ENCODE measurements at regions not wholly inside any gene's neighbourhood (a gene's known extent, or its start where the extent isn't known, plus 50 kb on each side); places are given as distances from the start of the nearest gene placed in this dataset.
"Not testable (repeated sequence)": the region's sequence is repeated elsewhere in the genome, so short reads cannot be mapped to it uniquely, and the experiment has no call there.

DNA sequence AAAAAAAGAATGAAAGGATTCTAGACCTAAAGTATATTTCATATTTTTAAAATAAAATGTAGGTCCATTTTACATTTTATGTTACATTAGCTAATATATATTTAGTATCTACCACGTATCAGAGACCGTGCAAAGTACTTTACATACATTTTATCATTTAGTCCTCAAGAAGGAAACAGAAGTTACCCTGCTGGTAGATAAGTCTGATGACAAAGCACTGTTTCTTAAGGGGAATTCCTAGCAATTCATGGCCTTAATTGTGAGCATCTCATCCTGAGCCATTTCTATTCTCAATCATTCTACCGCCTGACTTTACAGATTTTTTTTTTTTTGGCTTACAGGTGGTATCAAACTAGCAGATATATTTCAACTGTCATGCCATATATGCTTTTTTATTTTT, 367.7 kb downstream of the PRELID2 start:
- in situ Hi-C loops (cut with MboI; ENCODE audit: low sequenced_read_pairs) = no loop called here

DNA sequence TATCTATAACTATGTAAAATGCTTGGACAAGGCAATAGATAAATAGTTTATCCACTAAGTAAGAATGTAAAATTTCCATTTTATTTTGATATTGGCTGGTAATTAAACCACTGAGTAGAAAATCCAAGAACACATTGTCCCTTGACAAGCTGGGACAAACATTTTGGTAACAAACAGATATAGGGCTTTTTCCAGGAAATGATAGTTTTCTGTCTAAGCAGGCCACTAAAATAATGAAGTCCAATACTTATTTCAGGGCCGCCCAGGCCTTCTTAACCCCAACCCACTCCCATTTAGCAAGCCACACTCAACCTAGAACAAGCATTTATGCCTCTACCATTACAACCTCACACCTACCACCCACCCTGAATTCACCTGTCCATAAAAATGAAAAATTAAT, 368.6 kb downstream of the PRELID2 start:
- in situ Hi-C loops (cut with MboI; ENCODE audit: low sequenced_read_pairs) = no loop called here

DNA sequence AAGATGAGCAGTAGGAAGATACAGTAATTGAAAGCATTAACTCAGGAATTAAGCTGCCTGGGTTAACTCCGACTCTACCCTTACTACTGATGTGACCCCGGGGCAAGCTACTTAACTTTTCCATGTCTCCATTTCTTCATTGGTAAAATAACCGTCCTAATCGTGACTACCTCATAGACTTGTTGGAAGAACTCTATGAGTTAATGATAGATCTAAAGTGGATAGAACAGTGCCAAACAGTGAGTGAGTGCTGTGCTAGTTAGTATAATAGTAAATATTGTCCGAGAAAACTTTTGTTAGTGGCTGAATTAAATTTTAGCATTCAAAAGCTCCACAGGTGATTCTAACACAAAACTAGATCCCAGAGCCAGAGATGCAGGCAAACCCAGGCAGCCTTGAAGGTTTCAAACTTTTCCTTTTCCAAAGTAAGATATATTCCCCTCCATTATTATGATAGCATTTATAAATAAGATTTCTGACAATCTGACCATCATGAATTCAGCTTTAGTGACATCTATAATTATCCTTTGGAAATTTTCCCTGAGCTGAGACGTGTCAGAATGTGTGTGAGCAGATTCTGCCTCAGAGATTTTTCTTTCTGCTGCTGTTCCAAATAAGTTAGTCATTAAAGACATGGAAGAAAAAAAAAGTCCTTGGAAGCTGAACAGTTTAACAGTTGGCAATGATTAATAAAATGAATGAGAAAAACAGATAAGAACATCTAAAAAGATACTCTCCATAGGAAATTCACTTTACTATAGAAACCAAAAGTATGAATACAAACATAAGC, 369.5 kb downstream of the PRELID2 start:
- in situ Hi-C loops (cut with MboI; ENCODE audit: low sequenced_read_pairs) = no loop called here

DNA sequence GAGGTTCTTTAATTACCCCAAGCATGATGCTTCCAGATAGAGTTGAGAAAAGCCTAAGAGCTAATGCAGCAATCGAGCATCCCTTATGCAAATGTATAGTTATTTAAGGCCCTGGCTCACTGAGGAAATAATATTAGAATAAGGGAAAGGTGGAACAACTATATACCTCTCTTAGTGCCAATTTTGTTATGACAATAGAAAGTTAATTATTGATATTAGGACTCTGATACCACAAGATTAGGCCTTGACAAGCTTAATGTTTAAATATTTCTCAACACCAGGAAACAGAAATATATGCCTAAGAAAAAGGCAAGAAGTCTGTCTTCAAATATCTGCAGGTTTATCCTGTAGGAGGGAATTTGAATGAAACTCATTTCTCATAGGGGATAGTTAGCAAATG, 371.0 kb downstream of the PRELID2 start:
- in situ Hi-C loops (cut with MboI; ENCODE audit: low sequenced_read_pairs) = no loop called here

DNA sequence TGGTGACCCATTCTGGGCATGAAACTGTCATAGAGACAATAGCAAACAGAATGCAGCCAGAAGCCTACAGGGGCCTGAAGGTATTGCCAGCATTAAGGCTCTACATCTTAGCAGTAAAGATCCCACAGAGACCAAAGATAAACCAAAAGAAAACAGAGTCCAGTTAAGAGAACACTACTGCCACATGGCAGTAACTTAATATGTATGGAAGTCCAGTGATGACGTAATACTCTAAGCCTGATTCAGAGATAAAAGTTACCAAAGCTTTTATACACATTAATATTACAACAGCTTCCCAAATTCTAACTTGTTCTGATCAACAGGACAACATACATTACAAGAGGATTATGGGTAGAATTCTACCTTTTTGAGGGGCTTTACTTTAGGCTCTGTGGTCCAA, 371.5 kb downstream of the PRELID2 start:
- in situ Hi-C loops (cut with MboI; ENCODE audit: low sequenced_read_pairs) = no loop called here

DNA sequence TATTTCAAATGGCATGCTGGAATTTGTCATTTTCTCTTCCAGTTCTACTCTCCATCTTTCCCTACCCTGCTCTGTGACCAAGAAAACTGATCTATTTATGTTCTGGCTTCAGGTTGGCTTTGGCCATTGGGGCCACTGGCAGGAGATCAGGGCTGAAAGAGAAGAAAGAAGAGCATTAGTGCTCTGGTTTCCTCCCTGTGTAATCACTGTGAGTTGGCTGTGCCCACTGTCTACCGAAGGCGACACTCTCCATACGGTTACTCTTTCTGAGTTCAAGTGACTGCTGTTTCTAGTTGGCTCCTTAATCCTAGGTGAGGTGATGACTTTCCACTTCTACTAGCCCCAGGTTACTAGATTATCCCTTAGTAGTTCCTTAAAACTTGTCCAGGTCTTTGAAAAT, 372.6 kb downstream of the PRELID2 start:
- in situ Hi-C loops (cut with MboI; ENCODE audit: low sequenced_read_pairs) = no loop called here

DNA sequence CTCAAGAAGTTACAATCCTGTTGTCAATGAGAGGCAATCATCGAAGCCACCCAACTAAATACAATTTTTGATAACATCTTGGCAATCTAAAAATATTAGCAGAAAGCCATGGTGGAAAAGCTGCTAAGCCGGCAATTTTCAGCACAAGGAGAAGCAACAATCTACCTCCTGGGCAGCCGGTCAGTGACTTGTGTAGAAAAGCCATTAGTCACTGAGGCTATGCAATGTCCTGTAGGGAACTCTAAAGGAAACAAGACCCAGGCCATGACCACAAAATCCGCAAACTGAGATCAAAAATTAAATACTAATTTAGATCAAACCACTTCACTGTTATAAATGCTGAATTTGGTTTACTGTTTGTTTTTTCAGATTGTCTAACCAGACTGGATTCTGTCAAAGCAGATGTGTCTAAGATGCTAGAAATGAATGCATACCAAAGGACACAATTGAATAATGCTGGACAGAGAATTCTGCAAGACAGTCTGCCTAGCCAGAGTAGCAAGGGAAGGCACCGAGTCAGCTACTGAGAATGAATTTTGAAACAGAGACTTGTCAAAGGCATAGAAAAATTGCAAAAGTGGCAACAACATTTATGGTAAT, 384.8 kb downstream of the PRELID2 start:
- in situ Hi-C loops (cut with MboI; ENCODE audit: low sequenced_read_pairs) = no loop called here

- in situ Hi-C loops (cut with MboI; ENCODE audit: low sequenced_read_pairs) = no loop called here
These were observed 385.3 kb downstream of the PRELID2 start for GRCh38 chr5:145449794-145450193.

DNA sequence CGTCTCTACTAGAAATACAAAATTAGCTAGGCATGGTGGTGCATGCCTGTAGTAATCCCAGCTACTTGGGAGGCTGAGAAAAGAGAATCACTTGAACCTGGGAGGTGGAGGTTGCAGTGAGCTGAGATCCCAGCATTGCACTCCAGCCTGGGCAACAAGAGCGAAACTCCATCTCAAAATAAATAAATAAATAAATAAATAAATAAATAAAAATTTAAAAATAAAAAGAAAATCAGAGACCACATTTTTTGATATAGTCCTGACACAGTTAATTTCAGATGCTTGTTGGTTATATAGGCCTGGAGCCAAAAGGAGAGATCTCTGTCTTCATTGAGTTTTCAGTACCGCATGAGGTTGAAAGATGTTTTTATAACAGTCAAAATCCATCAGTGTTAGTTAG, 388.3 kb downstream of the PRELID2 start:
- in situ Hi-C loops (cut with MboI; ENCODE audit: low sequenced_read_pairs) = not testable (repeated sequence)

GRCh38 chr5:145446412-145446811, 388.7 kb downstream of the PRELID2 start:
- in situ Hi-C loops (cut with MboI; ENCODE audit: low sequenced_read_pairs) = no loop called here

- in situ Hi-C loops (cut with MboI; ENCODE audit: low sequenced_read_pairs) = no loop called here
These were observed 390.1 kb downstream of the PRELID2 start for GRCh38 chr5:145445027-145445426.

- in situ Hi-C loops (cut with MboI; ENCODE audit: low sequenced_read_pairs) = no loop called here
These were observed 391.2 kb downstream of the PRELID2 start for GRCh38 chr5:145443964-145444363.

DNA sequence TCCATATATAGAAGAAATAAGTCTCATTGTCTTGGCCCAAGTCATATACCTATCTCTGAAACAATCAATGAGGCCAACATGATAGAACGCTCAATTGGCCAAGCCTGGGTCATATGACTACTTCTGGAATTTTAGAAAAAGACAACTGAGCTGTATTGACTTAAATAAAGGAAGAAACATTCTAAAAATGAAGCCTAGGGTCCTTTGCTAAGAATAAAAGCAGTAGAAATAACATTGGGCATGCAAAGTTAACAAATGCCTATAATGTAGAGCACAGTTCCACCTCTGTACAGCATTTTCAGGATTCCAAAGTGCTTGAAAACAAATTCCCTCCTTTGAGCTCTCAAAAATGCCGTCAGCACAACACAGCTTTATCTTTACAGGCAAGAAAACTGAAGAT, 391.8 kb downstream of the PRELID2 start:
- in situ Hi-C loops (cut with MboI; ENCODE audit: low sequenced_read_pairs) = no loop called here

DNA sequence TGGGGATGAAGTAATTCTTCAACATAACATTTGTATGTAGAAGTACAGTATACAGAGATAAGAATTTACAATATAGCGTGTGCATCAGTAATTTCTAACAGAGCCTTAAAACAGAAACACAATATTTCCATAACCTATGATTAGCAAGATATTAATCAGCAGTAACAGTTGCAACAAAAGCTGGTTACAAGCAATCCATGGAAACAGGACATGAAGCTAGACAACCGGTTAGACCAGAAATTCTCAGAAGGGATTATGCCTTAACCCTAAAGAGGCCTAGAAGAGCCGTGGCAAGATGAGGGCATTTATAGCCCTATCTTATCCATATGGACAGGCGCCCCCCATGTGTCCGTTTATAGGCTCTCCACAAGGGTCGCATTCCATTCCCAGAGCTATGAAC, 392.5 kb downstream of the PRELID2 start:
- in situ Hi-C loops (cut with MboI; ENCODE audit: low sequenced_read_pairs) = not testable (repeated sequence)

- in situ Hi-C loops (cut with MboI; ENCODE audit: low sequenced_read_pairs) = no loop called here
These were observed 393.9 kb downstream of the PRELID2 start for GRCh38 chr5:145441228-145441627.

- in situ Hi-C loops (cut with MboI; ENCODE audit: low sequenced_read_pairs) = no loop called here
These were observed 397.5 kb downstream of the PRELID2 start for GRCh38 chr5:145437627-145438026.

- in situ Hi-C loops (cut with MboI; ENCODE audit: low sequenced_read_pairs) = no loop called here
These were observed 402.1 kb downstream of the PRELID2 start for GRCh38 chr5:145433077-145433476.

DNA sequence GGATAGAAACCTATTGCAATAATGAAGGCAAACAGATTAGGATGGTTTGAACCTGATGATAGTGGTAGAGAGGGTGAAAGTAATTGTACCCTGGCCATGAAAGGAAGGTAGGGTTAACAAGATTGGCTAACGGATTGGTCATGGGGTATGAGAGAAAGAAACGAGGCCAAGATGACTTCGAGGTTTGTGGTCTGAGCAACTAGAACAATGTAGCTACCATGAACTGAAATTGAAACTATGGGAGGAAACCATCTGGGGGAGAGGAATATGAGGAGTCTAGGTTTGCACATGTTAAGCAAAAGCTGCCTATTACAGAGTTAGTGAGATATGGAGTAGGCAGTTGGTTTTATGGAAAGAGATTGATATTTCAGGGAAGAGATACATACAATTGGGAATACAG, 406.0 kb downstream of the PRELID2 start:
- in situ Hi-C loops (cut with MboI; ENCODE audit: low sequenced_read_pairs) = no loop called here

DNA sequence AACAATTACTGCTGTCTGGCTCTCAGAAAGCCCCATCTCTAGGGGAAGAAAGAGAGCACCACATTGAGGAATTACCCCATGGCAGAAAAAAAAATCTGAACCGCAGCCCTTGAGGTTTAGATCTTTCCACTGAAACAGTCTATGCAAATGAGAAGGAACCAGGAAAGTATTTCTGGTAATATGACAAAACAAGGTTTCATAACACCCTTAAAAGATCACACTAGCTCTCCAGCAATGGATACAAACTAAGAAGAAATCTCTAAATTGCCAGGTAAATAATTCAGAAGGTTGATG, 427.1 kb downstream of the PRELID2 start:
- in situ Hi-C loops (cut with MboI; ENCODE audit: low sequenced_read_pairs) = no loop called here

DNA sequence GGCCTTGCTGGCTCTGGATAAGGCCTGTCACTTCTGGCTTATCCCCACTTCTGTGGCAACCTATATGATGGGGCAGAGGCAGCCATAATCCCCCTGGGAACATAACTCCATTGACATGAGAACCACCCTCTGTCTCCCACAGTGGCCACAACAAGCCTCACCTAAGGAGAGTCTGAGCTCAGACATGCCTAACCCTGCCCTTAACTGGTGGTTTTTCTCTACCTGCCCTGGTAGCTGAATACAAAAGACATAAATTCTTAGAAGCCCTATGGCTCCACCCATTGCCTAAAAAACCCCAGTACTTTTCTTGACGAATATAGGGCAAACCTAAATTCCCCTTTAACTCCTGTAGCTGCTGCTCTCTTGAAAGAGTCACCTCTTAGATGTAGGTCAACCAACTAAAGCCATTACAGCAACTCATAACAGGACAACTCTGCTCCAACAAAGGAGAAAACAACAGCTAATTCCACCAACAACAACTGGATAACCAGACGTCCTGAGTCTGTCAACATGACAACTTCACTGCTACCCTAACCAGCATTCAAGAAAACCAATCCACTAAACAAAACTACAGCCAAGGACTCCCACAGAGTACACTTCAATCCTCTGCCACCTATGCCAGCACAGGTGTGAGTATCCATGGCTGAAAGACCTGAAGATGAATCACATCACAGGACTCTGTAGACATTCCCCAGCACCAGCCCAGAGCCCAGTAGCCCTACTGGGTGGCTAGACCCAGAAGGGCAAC, 427.7 kb downstream of the PRELID2 start:
- in situ Hi-C loops (cut with MboI; ENCODE audit: low sequenced_read_pairs) = no loop called here

DNA sequence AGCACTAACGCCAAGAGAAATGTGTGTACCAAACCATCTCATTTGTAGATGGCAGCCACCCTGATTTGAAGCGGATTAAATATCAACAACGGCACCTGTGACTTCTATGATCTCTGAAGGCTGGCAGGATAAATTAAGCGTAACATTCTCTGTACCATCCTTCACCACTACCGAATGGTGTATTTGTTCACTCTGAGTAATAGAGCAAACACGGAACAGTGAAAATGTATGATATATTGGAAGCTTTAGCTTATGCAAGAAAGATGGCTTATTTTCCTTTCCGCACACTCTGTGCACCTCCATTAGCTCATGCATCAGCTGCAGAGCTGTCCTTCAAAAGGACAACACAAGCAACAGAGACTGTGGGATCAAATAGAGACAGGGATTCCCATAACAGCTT, 431.1 kb downstream of the PRELID2 start:
- in situ Hi-C loops (cut with MboI; ENCODE audit: low sequenced_read_pairs) = no loop called here

DNA sequence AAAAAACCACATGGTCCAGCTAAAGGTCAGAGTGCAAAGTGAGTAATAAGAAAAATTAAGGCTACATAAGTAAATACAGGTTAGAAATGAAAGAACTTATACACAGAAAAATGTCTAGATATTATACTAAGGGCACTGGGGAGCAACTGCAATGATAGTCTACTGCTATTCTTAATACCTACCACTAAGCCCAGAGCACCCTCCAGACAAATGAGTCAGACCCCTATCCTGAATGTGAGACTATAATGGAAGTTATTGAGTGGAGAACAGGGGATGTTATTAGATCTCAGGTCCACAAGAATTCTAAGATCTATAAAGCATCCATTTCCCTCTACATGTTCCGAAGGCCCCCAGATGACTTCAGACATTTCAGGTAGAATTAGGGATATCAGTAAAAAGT, 438.3 kb downstream of the PRELID2 start:
- in situ Hi-C loops (cut with MboI; ENCODE audit: low sequenced_read_pairs) = no loop called here
